ENCODE measurements at regions not wholly inside any gene's neighbourhood (a gene's known extent, or its start where the extent isn't known, plus 50 kb on each side); places are given as distances from the start of the nearest gene placed in this dataset.

GRCh38 chrX:20414066-20414465 lies 147.4 kb upstream of the RPS6KA3 start:
- intact Hi-C loops (cut with DNase I), result no loop called here
- no peak overlapping the region for H3K4me3 ChIP-seq
- WGBS, 2 donors, result 84 to 92% methylated on average over 2 of the region's 2 CpGs
- ATAC-seq, result no peak
- H3K27me3 ChIP-seq, result no peaks in the 10 kb centered on the region
- no peak for DNase-seq
- no peak for TF ChIP-seq CTCF (IDR thresholded peaks at IDR 0.05)
- no peaks in the 10 kb centered on the region for H3K36me3 ChIP-seq
- no peaks in the 10 kb centered on the region for H3K9me3 ChIP-seq
- FAIRE-seq, result no peak
- no peak overlapping the region for H3K27ac ChIP-seq
- H3K4me1 ChIP-seq, result no peaks in the 10 kb centered on the region

- TF ChIP-seq CTCF (IDR thresholded peaks at IDR 0.05), result no peak
- Histone ChIP-seq H3K36me3 (no peaks in the 10 kb centered on the region), H3K4me3 (no peak overlapping the region), H3K27me3 (no peaks in the 10 kb centered on the region), H3K4me1 (no peaks in the 10 kb centered on the region), H3K9me3 (no peaks in the 10 kb centered on the region), H3K27ac (no peak overlapping the region)
- peak in 1 of 6 donors; percentile 16 for DNase-seq
- no peak for FAIRE-seq
- peak in 3 of 4 donors; percentile 14 to 41 (median 28) for ATAC-seq
- intact Hi-C loops (cut with DNase I), result no loop called here
- 89% methylated on average over 18 of the region's 18 CpGs for WGBS, 2 donors
Observed at GRCh38 chrX:20412871-20413486, 146.3 kb upstream of the RPS6KA3 start.

GRCh38 chrX:20410540-20410939 lies 143.8 kb upstream of the RPS6KA3 start:
- TF ChIP-seq CTCF (IDR thresholded peaks at IDR 0.05), result no peak
- intact Hi-C loops (cut with DNase I), result no loop called here
- FAIRE-seq, result no peak
- WGBS, 2 donors, result 54 to 72% methylated on average over 2 of the region's 2 CpGs
- Histone ChIP-seq H3K27ac (no peak overlapping the region), H3K27me3 (no peaks in the 10 kb centered on the region), H3K9me3 (no peaks in the 10 kb centered on the region), H3K4me3 (no peak overlapping the region), H3K36me3 (no peaks in the 10 kb centered on the region), H3K4me1 (no peaks in the 10 kb centered on the region)
- no peak for DNase-seq
- no peak for ATAC-seq

GRCh38 chrX:20409991-20410390 lies 143.3 kb upstream of the RPS6KA3 start:
- DNase-seq (no peak), ATAC-seq (peak in 1 of 4 donors; percentile 32), FAIRE-seq (no peak)
- no peaks in the 10 kb centered on the region for H3K9me3 ChIP-seq
- H3K4me3 ChIP-seq, result no peak overlapping the region
- H3K4me1 ChIP-seq, result no peaks in the 10 kb centered on the region
- no peaks in the 10 kb centered on the region for H3K36me3 ChIP-seq
- intact Hi-C loops (cut with DNase I), result no loop called here
- H3K27me3 ChIP-seq, result no peaks in the 10 kb centered on the region
- no peak overlapping the region for H3K27ac ChIP-seq
- no peak for TF ChIP-seq CTCF (IDR thresholded peaks at IDR 0.05)
- 61 to 64% methylated on average over 6 of the region's 6 CpGs for WGBS, 2 donors

- Histone ChIP-seq H3K9me3 (no peaks in the 10 kb centered on the region), H3K4me3 (no peak overlapping the region), H3K4me1 (no peaks in the 10 kb centered on the region), H3K27me3 (no peaks in the 10 kb centered on the region), H3K27ac (no peak overlapping the region), H3K36me3 (no peaks in the 10 kb centered on the region)
- FAIRE-seq, result no peak
- 48 to 59% methylated on average over 3 of the region's 3 CpGs for WGBS, 2 donors
- no peak for TF ChIP-seq CTCF (IDR thresholded peaks at IDR 0.05)
- DNase-seq, result no peak
- no peak for ATAC-seq
- intact Hi-C loops (cut with DNase I), result no loop called here
Observed at GRCh38 chrX:20402956-20403355, 136.2 kb upstream of the RPS6KA3 start.
